GM18519 (cell line): ENCODE measurements at regions not wholly inside any gene's neighbourhood (a gene's known extent, or its start where the extent isn't known, plus 50 kb on each side); places are given as distances from the start of the nearest gene placed in this dataset.

ENCODE experiments used
- ATAC-seq: cut with Tn5 transposase; IDR thresholded peaks from one replicate; pipeline ENCODE4 v1.9.1; 2021; ENCODE audit warnings: mild to moderate bottlenecking, moderate library complexity; ENCODE audit not compliant: unreplicated experiment, low FRiP score

- no peak for ATAC-seq
These were observed 119.1 kb downstream of the RPS29 start for GRCh38 chr14:49467091-49467490.

GRCh38 chr14:49464885-49465284 is 121.3 kb downstream of the RPS29 start:
- ATAC-seq, result no peak

DNA sequence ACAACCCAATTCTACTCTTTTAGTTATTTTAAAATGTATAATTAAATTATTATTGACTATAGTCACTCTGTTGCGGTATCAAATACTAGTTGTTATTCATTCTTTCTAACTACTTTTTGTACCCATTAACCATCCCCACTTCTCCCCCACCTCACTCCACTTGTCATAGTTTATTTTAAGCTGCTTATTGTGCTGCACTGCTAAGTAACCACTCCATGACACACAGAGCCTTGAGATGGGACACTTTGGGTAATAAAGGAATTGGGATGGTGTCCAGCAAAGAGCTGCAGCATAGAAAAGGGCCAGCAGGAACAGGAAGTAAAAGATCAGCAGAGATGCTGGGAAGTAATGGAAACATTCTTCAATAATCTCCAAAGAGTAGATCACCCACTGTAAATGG is 123.0 kb downstream of the RPS29 start:
- no peak for ATAC-seq

DNA sequence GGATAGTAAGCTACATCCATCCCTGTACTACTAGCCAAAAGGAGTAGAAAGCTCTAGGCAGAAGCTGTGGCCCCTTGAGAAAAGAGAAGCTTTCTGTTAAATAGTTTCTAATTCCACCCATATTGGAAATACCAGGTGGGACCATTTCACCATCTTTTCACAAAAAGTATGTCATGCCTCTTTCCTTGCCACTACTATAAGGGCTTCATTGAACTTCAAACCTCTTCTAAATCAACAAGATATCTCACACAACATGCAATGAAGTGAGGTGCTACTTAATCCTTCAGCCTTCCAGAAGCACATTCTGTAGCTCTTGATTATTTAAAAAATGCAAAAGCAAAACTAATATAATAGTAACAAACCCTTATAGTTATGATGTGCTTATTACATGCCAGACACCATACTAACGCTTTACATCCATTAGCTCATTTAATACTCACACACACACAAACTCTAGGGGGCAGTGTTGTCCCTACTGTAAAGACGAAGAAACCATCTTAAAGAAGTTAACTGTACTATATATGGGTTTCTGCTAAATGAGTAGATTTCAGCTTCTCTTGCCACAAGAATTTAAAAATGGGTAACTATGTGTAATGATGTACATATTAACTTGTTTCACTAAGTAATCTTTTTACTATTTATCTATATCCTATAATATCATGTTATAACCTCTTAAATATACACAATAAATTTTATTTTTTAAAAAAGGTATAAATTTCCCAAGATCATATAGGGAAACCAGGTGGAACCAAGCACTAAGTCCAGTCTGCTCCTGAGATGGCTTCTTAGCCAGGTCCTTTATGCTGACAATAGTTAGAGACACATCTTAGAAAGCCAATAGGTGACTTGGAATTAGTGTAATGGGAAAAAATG is 124.4 kb downstream of the RPS29 start:
- ATAC-seq, result peak; percentile 86

DNA sequence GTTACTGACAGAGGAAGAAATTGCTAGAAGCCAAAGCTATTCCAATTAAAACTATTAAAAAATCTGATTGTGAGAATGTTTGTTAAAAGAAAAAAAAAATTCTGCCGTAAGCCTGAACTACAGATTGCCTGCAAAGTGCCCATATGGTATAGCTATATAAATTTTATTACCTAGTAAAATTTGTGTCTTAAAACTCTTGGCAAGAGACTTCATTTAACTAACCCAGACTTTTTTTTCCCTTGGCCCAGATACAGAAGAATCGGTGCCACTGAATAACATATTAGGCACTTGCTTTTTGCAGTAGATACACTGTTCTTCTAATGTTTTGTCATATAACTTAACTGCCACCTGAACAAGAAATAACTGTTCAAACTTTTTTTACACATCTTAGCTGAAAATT is 125.5 kb downstream of the RPS29 start:
- ATAC-seq, result no peak

DNA sequence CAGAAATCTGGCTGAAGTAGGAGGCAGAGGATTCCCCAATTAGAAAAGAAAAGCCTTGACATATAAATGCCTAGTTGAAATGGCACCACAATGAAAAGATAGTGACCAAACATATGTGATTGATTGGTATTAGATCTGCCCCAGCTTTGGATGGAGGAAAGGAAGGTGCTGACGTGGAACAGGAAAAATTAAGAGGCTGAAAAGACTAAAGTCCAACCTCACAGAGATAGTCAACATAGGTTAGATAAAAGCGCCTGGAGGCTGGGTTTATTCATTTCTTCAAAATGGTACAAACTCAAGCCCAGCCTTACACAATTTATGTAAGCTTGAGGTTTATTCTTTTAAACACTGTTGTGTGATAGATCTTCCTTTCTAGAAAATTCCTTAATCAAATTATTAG is 129.6 kb downstream of the RPS29 start:
- ATAC-seq, result no peak

- no peak for ATAC-seq
These were observed 134.2 kb downstream of the RPS29 start for GRCh38 chr14:49451938-49452337.

GRCh38 chr14:49449749-49450148 is 136.4 kb downstream of the RPS29 start:
- no peak for ATAC-seq

- ATAC-seq, result no peak
These were observed 138.6 kb downstream of the RPS29 start for GRCh38 chr14:49447540-49448107.

GRCh38 chr14:49446801-49447200 is 139.4 kb downstream of the RPS29 start:
- no peak for ATAC-seq

DNA sequence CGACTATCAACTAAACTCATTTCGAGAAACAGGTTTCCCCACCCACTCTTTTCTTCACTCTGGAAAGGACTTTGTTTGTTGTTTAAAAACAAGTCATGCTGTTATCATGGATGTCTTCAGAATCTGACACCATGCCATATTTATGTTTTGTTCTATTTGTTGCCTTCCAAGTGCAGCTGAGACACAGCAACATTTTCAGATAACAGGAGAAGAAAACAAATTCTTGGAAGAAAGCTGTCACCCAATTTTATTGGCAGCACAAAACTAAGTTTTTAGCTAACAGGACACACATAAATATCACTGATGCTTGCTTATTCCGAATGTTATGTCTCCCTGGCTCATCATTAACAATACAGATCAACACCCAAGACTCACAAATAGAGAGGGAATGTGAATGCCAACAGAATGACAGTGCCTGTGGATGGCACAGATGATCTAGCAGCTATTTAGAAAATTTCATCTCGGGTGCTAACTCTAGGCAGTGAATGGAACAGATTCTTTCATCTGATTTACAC is 147.9 kb downstream of the RPS29 start:
- ATAC-seq, result no peak

- ATAC-seq, result no peak
These were observed 158.1 kb downstream of the RPS29 start for GRCh38 chr14:49428076-49428475.

DNA sequence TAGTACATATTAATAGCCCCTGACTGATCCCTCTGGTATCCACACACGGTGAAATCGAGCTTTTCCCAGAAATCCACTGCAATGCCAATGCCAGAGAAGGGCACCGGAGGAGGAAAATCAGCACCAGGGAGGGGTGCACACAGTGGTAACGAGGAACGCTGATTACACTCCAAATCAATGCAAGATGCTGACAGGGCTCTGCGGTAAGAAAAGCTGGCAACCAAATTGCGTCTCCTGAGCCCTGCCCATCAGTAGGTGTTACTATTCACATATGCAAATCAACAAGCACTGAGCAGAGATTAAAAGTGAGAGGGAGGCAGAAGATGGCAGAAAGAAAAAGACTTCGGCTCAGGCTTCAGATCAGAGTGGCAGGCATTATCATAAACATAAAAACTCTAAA is 159.1 kb downstream of the RPS29 start:
- no peak for ATAC-seq

DNA sequence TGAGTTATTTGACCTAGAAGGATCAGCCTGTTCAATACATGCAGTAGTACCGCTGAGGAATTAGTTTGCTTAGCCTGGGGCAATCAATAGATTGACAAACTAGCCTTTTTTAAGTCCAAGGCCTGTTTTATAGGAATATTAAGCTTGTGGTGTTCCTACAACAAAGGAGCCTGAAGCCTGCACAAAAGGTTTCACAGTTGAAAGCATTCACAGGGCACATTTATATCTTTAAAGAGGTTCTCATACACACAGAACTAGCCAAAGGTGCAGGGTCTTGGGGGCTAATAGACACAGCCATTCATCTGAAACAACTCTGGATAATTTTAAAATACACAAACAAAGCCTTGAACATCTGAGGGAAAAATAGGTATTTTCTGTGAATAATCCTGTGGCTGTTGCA is 160.3 kb downstream of the RPS29 start:
- ATAC-seq, result no peak

GRCh38 chr14:49424436-49425331 is 161.5 kb downstream of the RPS29 start:
- ATAC-seq, result no peak

GRCh38 chr14:49420201-49420600 is 166.0 kb downstream of the RPS29 start:
- ATAC-seq, result peak; percentile 85

GRCh38 chr14:49418789-49419188 is 167.4 kb downstream of the RPS29 start:
- no peak for ATAC-seq

- no peak for ATAC-seq
These were observed 168.4 kb downstream of the RPS29 start for GRCh38 chr14:49417790-49418189.

GRCh38 chr14:49408187-49408933 is 177.8 kb downstream of the RPS29 start:
- ATAC-seq, result no peak

GRCh38 chr14:49405291-49405690 is 180.9 kb downstream of the RPS29 start:
- ATAC-seq, result no peak
